ENCODE measurements at regions not wholly inside any gene's neighbourhood (a gene's known extent, or its start where the extent isn't known, plus 50 kb on each side); places are given as distances from the start of the nearest gene placed in this dataset.
"Not testable (repeated sequence)": the region's sequence is repeated elsewhere in the genome, so short reads cannot be mapped to it uniquely, and the experiment has no call there.

DNA sequence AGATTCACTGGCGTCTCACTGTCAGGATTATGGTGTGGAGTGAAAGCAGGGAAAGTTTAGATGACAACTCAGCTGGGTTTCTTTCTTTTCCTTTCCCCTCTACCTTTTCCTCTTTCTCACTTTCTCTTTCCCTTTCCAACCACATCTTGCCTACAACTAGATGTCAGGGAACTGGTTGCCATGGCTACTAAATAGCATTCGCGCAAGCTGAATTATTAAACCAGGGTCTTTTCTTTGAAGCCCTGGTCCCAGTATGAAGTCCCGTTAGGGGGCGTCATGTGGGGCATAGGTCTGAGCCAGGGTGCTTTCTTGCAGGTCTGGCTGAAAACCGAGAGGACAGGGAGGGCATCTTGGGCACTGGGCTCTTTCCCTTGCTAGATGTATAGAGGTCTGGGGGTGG, 168.4 kb upstream of the CACNA1E start:
- H3K4me3 ChIP-seq (ENCODE audit: low read depth, low read length) = no peak overlapping the region
- TF ChIP-seq, protein P1, sequence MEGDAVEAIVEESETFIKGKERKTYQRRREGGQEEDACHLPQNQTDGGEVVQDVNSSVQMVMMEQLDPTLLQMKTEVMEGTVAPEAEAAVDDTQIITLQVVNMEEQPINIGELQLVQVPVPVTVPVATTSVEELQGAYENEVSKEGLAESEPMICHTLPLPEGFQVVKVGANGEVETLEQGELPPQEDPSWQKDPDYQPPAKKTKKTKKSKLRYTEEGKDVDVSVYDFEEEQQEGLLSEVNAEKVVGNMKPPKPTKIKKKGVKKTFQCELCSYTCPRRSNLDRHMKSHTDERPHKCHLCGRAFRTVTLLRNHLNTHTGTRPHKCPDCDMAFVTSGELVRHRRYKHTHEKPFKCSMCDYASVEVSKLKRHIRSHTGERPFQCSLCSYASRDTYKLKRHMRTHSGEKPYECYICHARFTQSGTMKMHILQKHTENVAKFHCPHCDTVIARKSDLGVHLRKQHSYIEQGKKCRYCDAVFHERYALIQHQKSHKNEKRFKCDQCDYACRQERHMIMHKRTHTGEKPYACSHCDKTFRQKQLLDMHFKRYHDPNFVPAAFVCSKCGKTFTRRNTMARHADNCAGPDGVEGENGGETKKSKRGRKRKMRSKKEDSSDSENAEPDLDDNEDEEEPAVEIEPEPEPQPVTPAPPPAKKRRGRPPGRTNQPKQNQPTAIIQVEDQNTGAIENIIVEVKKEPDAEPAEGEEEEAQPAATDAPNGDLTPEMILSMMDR (IDR thresholded peaks at IDR 0.05; ENCODE audit: low read depth, low read length) = no peak

DNA sequence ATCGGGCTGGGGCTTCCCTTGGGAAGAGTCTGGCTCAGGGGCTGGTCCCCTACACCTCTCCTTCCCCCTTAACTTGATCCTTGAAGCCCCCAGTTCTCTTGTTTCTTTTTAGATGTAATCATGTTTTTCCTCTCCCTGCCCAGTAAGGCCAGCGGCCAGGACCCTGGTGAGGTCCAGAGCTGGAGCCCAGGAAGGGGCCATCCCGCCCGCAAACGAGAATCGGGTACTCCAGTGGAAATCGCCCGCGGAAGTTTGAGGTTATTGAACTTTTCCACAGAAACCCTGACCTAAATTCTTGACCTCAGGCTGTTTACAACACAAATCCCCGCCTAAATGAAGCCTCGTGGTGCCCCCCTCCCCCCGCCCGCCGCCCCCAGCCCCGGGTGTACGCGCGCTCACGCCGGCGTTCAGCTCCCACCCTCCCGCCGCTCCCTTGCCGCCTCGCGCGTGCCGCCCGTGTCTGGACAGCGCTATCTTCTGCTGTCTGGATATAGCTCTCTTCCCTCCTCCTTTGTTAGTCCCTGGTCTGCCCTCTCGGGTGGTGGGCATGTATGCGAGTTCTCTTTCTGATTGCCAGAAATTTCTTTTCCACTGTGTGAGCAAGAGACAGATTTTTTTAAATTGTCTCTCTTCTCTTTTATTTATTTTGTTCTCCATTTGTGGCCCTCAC, 165.9 kb upstream of the CACNA1E start:
- H3K4me3 ChIP-seq (ENCODE audit: low read depth, low read length) = no peak overlapping the region
- TF ChIP-seq, protein P1 (IDR thresholded peaks at IDR 0.05; ENCODE audit: low read depth, low read length) = no peak

DNA sequence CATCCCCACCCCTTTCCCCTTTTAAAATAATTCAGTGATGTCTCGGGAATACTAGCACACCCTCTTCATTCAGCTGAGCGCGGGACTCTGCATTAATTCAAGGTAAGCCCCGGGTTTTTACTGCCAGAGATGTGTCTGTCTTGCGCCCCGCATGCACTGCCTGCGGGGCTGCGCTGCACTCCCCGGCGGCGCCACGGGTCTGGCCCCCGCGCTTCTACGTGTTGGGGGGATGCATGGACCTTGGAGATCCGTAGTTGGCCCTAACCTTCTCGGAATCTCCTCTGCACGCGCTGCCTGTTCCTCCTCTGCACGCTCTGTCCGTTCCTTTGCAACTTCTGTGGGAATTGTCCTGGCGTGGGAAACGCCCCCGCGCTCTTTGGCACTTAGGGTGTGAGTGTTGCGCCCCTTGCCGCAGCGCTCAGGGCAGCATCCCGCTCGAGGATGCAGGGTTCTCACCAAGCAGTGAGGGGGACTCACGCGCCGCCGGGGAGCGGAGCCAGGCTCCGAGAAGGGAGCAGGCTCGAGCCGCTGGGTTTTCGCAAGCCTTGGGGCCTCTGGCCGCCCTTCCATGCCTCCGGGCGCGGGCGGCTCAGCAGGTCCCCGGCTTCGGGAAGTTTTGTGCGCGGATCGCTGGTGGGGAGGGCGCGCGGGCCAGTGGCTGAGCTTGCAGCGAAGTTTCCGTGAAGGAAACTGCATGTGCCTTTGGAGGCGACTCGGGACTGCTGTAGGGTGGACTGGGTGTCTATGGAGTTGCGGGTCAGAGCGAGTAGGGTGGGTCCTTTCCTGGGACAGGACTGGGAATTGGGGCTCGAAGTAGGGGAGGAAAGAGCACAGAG, 165.1 kb upstream of the CACNA1E start:
- no peak overlapping the region for H3K4me3 ChIP-seq (ENCODE audit: low read depth, low read length)

DNA sequence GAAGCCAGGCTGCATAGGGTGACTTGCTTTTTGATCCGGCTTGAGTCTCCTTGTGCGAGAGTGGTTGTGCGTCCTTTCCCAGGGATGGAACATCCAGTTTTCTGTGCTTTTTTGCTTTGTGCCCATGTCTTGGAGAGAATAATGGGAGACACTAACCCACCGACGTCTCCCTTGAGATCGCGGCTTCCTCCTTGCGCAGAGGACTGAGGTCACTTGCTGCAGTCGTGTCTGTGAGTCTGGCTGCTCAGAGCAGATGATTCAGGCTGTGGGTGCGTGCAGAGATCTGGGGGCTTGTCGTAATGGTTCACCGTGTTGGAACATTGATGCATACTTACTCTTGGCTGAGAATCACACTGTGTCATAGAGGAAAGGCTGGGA, 164.5 kb upstream of the CACNA1E start:
- no peak overlapping the region for H3K4me3 ChIP-seq (ENCODE audit: low read depth, low read length)

More for the DNA sequence above, 165.1 kb upstream of the CACNA1E start:
- TF ChIP-seq, protein P1 (IDR thresholded peaks at IDR 0.05; ENCODE audit: low read depth, low read length) = no peak

DNA sequence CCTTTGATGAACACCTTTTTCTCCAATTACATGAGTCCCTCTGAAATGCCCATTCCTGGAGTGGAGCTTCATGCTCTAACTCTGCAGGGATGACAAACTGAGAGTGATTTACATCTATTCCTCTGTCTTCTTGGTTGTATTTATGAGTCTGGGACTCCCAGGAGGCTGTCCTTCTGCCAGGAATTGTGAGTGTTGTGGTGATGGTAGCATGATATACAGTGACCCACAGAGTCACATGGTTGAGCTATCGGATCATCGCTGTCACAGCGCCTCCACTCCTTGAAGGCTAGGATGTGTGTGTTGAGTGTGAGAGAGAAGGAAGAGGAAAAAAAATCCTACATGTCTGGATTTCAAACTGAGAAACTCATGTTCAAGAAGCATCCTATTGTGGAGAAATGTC, 163.4 kb upstream of the CACNA1E start:
- H3K4me3 ChIP-seq (ENCODE audit: low read depth, low read length) = no peak overlapping the region
- TF ChIP-seq, protein P1 (IDR thresholded peaks at IDR 0.05; ENCODE audit: low read depth, low read length) = no peak

More for the DNA sequence above, 164.5 kb upstream of the CACNA1E start:
- TF ChIP-seq, protein P1 (IDR thresholded peaks at IDR 0.05; ENCODE audit: low read depth, low read length) = no peak

DNA sequence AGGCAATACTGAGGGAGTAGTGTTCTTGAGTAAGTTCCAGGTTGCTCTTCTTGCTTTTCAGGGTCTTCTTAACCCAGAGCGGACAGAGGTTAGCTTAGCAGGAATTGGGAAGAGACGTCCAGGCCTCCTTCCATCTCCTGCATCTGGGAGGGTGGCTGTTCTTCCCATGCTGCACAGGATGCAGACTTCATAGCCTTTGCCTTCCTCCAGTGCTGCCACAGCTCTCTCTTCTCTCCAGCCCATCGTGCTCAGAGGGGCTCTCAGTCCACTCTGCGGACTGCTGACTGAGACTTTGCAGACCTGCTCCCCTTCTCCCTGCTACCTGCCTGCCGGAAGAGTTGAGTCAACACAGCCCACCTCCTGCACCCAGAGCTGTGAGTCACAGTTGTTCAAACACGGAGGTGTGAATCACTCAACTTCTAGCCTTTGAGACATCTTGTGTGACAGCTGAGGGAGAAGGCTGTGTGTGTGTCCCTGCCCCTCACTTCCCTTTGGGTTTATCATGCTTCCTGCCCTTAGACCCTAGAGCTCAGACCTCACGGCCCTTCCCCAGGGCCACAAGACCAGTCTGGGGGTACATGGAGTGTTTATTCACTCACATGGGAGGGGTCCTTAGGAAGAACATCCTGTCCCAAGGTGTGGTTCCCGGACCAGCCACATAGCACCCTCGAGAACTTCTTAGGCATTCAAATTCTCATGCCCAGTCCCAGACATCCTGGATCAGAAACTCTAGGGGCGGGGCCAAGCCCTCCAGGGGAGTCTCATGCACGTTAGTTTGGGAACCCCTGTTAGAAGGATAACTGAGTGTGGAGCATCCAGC, 158.3 kb upstream of the CACNA1E start:
- H3K4me3 ChIP-seq (ENCODE audit: low read depth, low read length) = no peak overlapping the region
- TF ChIP-seq, protein P1 (IDR thresholded peaks at IDR 0.05; ENCODE audit: low read depth, low read length) = no peak

DNA sequence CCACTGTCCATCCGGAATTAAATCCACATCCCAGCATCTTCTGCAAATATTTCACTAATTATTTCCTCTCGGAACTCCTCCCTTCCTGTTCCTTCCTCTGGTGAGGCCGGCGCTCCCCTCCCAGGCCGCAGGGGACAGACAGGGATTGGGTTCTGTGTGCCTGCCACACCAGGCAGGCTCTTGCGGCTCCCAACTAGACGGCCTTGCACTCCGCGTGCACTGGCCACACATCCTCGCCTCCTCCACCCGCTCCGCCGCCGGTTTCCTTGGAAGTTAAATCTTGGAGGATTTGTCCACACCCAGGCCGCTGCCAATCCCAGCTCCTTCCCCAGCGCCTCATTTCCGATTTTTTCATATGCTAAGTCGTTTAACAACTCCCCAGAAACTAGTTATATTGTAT, 157.6 kb upstream of the CACNA1E start:
- H3K4me3 ChIP-seq (ENCODE audit: low read depth, low read length) = not testable (repeated sequence)
